GM10248 (cell line): ENCODE measurements at regions not wholly inside any gene's neighbourhood (a gene's known extent, or its start where the extent isn't known, plus 50 kb on each side); places are given as distances from the start of the nearest gene placed in this dataset.
"Not testable (repeated sequence)": the region's sequence is repeated elsewhere in the genome, so short reads cannot be mapped to it uniquely, and the experiment has no call there.

Experiments used
- CTCF ChIA-PET: fragments of 300-600 bp; sonication (Branson Sonifier 250); formaldehyde crosslinking; extraction: SDS; loops from one replicate; lab custom pipeline; 2021; ENCODE audit warnings: antibody characterized with exemption; lab: Yijun Ruan, JAX
- POLR2A ChIA-PET: fragments of 350-650 bp; sonication (Branson Sonifier 250); formaldehyde crosslinking; extraction: SDS; loops from one replicate; lab custom pipeline; 2020; ENCODE audit warnings: antibody characterized with exemption; lab: Yijun Ruan, JAX
- DNase-seq: peaks from one replicate; pipeline ENCODE4 v3.0.0; 2012; ENCODE audit errors: extremely low spot score
- CTCF ChIP-seq: IDR thresholded peaks from 2 replicates; pipeline ENCODE4 v1.5.1; 2012; ENCODE audit warnings: mild to moderate bottlenecking, low read depth; ENCODE audit errors: extremely low read depth, missing control alignments, control extremely low read depth

GRCh38 chr7:110507832-110508231 is 583.1 kb upstream of the LRRN3 start:
- no peak for DNase-seq
- POLR2A ChIA-PET, result no interaction called here
- CTCF ChIA-PET, result no interaction called here
- TF ChIP-seq CTCF, result no peak

GRCh38 chr7:110514975-110515551 is 575.9 kb upstream of the LRRN3 start:
- POLR2A ChIA-PET, DNase-seq, CTCF ChIA-PET: not testable (repeated sequence)

- CTCF ChIA-PET, result no interaction called here
- POLR2A ChIA-PET, result no interaction called here
- DNase-seq, result no peak
- no peak for TF ChIP-seq CTCF
Observed at GRCh38 chr7:110519851-110520250, 571.1 kb upstream of the LRRN3 start.

GRCh38 chr7:110521357-110521911 is 569.5 kb upstream of the LRRN3 start:
- no peak for DNase-seq
- POLR2A ChIA-PET, result no interaction called here
- CTCF ChIA-PET, result interaction anchor here (0.8 kb wide), 1 partner anchor 9 kb away, joined by 3 read pairs; no protein-coding TSS in a partner anchor
- TF ChIP-seq CTCF, result no peak

GRCh38 chr7:110522061-110522760 is 568.7 kb upstream of the LRRN3 start:
- POLR2A ChIA-PET, result no interaction called here
- CTCF ChIA-PET, result no interaction called here

GRCh38 chr7:110522761-110523200 is 568.1 kb upstream of the LRRN3 start:
- DNase-seq, result no peak
- ChIA-PET CTCF (no interaction called here), POLR2A (no interaction called here)
- no peak for TF ChIP-seq CTCF

More at GRCh38 chr7:110522061-110522760, 568.7 kb upstream of the LRRN3 start:
- DNase-seq, result no peak
- no peak for TF ChIP-seq CTCF

GRCh38 chr7:110529175-110529574 is 561.8 kb upstream of the LRRN3 start:
- no peak for TF ChIP-seq CTCF
- ChIA-PET POLR2A (no interaction called here), CTCF (no interaction called here)
- no peak for DNase-seq
